ENCODE measurements at regions not wholly inside any gene's neighbourhood (a gene's known extent, or its start where the extent isn't known, plus 50 kb on each side); places are given as distances from the start of the nearest gene placed in this dataset.

GRCh38 chr18:78144669-78145068 is 834.9 kb upstream of the SALL3 start:
- no peak overlapping the region for H2AFZ ChIP-seq (ENCODE audit: low read length)
- peaks cover 0 to 5% (median 0%) of the 10 kb centered on the region in 3 experiments for H3K27me3 ChIP-seq (ENCODE audit: control insufficient read depth in 3 of 3, insufficient read depth in 3 of 3, low read depth in 1 of 3, low read length in 3 of 3)
- H4K91ac ChIP-seq (ENCODE audit: low read depth, low read length, poor library complexity) = no peak overlapping the region
- no peak overlapping the region for H3K18ac ChIP-seq (ENCODE audit: low read length)
- no peak overlapping the region for H2BK15ac ChIP-seq (ENCODE audit: low read length)
- H3K9ac ChIP-seq (ENCODE audit: low read depth, low read length, poor library complexity) = no peak overlapping the region
- no peak overlapping the region for H3K14ac ChIP-seq (ENCODE audit: low read length)
- peaks cover 0 to 2% of the 10 kb centered on the region in 2 donors for H3K9me3 ChIP-seq (replicated peaks in 1 of 2; ENCODE audit: control insufficient read depth in 2 of 2, insufficient read depth in 1 of 2, low read depth in 1 of 2, low read length in 2 of 2)
- H4K8ac ChIP-seq (ENCODE audit: low read depth, low read length) = no peak overlapping the region
- H3K23ac ChIP-seq (ENCODE audit: low read depth, low read length, poor library complexity) = no peak overlapping the region
- H3K4ac ChIP-seq (ENCODE audit: low read length) = no peak overlapping the region
- H2BK12ac ChIP-seq (ENCODE audit: low read length) = no peak overlapping the region
- H3K4me3 ChIP-seq (ENCODE audit: low read length in 2 of 2) = no peak overlapping the region
- H3K4me2 ChIP-seq (ENCODE audit: insufficient read depth, low read length, poor library complexity, severe bottlenecking) = no peak overlapping the region
- no peak overlapping the region for H2BK120ac ChIP-seq (ENCODE audit: low read depth, low read length)
- H3K27ac ChIP-seq (replicated peaks; ENCODE audit: low read length) = no peak overlapping the region
- no CpG with 5 or more reads among the region's 11 CpGs for WGBS, 2 donors (ENCODE audit: extremely low coverage in 2 of 2, insufficient read length in 2 of 2, insufficient replicate concordance in 1 of 2)
- no peaks in the 10 kb centered on the region for H3K4me1 ChIP-seq (ENCODE audit: control insufficient read depth in 2 of 2, insufficient read depth in 1 of 2, low read depth in 1 of 2, low read length in 2 of 2)
- DNase-seq (ENCODE audit: low spot score) = no peak
- no peak overlapping the region for H2AK5ac ChIP-seq (ENCODE audit: low read depth, low read length)
- no peak overlapping the region for H2BK5ac ChIP-seq (ENCODE audit: low read length)
- H3K36me3 ChIP-seq (replicated peaks in 1 of 2; ENCODE audit: control insufficient read depth in 2 of 2, insufficient read depth in 2 of 2, low read length in 2 of 2) = no peaks in the 10 kb centered on the region
- no peaks in the 10 kb centered on the region for H3K79me1 ChIP-seq (ENCODE audit: low read depth, low read length)

DNA sequence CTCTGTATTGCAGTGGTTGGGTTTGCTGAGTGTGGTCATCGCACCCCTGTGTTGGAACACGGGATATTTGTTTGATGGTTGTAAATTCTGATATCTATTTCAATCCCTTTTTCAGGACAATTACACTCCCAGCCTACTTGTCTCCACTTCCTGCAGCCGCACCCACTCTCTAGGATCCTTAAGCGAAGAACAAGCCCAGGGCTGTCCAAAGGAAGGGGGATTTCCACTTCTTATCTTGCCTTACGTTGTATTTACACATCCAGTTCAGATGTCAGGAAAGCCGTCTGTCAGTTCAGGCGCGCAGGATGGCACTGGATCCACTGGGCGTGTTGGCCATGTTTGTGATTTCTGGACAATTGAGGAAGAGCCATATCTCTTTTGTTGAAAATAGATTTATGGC is 834.5 kb upstream of the SALL3 start:
- Histone ChIP-seq H4K8ac (ENCODE audit: low read depth, low read length) (no peak overlapping the region), H2BK15ac (ENCODE audit: low read length) (no peak overlapping the region), H3K27me3 (ENCODE audit: control insufficient read depth in 3 of 3, insufficient read depth in 3 of 3, low read depth in 1 of 3, low read length in 3 of 3) (peaks cover 0 to 4% (median 0%) of the 10 kb centered on the region in 3 experiments), H2BK5ac (ENCODE audit: low read length) (no peak overlapping the region), H3K4me2 (ENCODE audit: insufficient read depth, low read length, poor library complexity, severe bottlenecking) (no peak overlapping the region), H3K9ac (ENCODE audit: low read depth, low read length, poor library complexity) (no peak overlapping the region), H3K23ac (ENCODE audit: low read depth, low read length, poor library complexity) (no peak overlapping the region), H3K9me3 (replicated peaks in 1 of 2; ENCODE audit: control insufficient read depth in 2 of 2, insufficient read depth in 1 of 2, low read depth in 1 of 2, low read length in 2 of 2) (peaks cover 0 to 2% of the 10 kb centered on the region in 2 donors), H2AK5ac (ENCODE audit: low read depth, low read length) (no peak overlapping the region), H3K18ac (ENCODE audit: low read length) (no peak overlapping the region), H3K36me3 (replicated peaks in 1 of 2; ENCODE audit: control insufficient read depth in 2 of 2, insufficient read depth in 2 of 2, low read length in 2 of 2) (no peaks in the 10 kb centered on the region), H2BK12ac (ENCODE audit: low read length) (no peak overlapping the region), H2AFZ (ENCODE audit: low read length) (no peak overlapping the region), H3K27ac (replicated peaks; ENCODE audit: low read length) (no peak overlapping the region), H3K4ac (ENCODE audit: low read length) (no peak overlapping the region), H3K4me1 (ENCODE audit: control insufficient read depth in 2 of 2, insufficient read depth in 1 of 2, low read depth in 1 of 2, low read length in 2 of 2) (no peaks in the 10 kb centered on the region), H3K4me3 (ENCODE audit: low read length in 2 of 2) (no peak overlapping the region), H3K79me1 (ENCODE audit: low read depth, low read length) (no peaks in the 10 kb centered on the region), H2BK120ac (ENCODE audit: low read depth, low read length) (no peak overlapping the region), H4K91ac (ENCODE audit: low read depth, low read length, poor library complexity) (no peak overlapping the region), H3K14ac (ENCODE audit: low read length) (no peak overlapping the region)
- no peak for DNase-seq (ENCODE audit: low spot score)
- no CpG with 5 or more reads among the region's 9 CpGs for WGBS, 2 donors (ENCODE audit: extremely low coverage in 2 of 2, insufficient read length in 2 of 2, insufficient replicate concordance in 1 of 2)

DNA sequence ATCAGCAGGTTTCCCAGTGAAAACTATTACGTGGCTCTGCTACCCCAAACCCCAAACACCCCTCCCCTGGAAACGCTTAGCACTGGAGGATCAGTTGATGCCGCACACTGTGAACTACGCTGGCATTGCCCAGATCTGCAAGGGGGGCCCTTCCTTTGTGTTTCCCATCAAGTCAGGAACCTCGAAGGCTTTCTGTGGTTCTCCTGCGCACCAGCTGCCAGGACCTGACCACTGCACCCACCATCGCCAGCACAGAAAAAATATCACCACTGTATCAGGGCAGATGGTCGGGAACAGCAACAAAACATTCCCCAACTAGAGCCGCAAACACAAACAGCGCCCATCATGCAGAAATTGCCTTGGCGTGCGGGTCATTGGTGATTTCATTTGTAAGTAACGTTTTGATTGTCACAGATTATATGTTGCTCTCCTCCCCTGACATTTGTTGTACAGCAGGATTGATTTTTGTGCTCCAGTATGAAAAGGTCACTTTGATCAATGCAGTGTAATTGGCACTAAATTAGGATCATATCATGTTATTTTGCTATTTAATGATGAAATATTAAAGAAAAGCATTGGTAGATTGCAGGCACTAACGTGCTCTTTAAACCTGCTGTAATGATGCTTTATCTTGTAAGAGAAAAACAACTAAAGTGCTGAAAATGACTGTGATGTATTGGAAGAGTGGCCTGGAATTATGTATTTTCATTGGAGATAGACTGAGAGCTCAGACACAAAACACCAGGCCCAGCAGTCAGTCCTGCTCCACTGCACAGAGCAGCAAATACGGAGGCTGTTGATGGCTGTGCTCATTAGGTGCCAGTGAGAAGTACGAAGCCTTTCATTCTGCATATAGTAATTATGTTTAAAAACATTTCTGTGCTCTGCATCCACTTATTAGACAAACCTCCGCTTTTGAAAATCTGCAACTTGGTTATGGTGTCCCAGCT is 833.2 kb upstream of the SALL3 start:
- Histone ChIP-seq H3K4me2 (ENCODE audit: insufficient read depth, low read length, poor library complexity, severe bottlenecking) (no peak overlapping the region), H3K9ac (ENCODE audit: low read depth, low read length, poor library complexity) (no peak overlapping the region), H2BK15ac (ENCODE audit: low read length) (no peak overlapping the region), H3K79me1 (ENCODE audit: low read depth, low read length) (no peaks in the 10 kb centered on the region), H2BK12ac (ENCODE audit: low read length) (no peak overlapping the region), H3K27ac (replicated peaks; ENCODE audit: low read length) (no peak overlapping the region), H3K4me1 (ENCODE audit: control insufficient read depth in 2 of 2, insufficient read depth in 1 of 2, low read depth in 1 of 2, low read length in 2 of 2) (no peaks in the 10 kb centered on the region), H3K9me3 (replicated peaks in 1 of 2; ENCODE audit: control insufficient read depth in 2 of 2, insufficient read depth in 1 of 2, low read depth in 1 of 2, low read length in 2 of 2) (peaks cover 0 to 2% of the 10 kb centered on the region in 2 donors), H2AFZ (ENCODE audit: low read length) (no peak overlapping the region), H2AK5ac (ENCODE audit: low read depth, low read length) (no peak overlapping the region), H3K14ac (ENCODE audit: low read length) (no peak overlapping the region), H3K18ac (ENCODE audit: low read length) (no peak overlapping the region), H2BK5ac (ENCODE audit: low read length) (no peak overlapping the region), H3K36me3 (replicated peaks in 1 of 2; ENCODE audit: control insufficient read depth in 2 of 2, insufficient read depth in 2 of 2, low read length in 2 of 2) (no peaks in the 10 kb centered on the region), H3K4ac (ENCODE audit: low read length) (no peak overlapping the region), H3K23ac (ENCODE audit: low read depth, low read length, poor library complexity) (no peak overlapping the region), H3K4me3 (ENCODE audit: low read length in 2 of 2) (no peak overlapping the region), H4K8ac (ENCODE audit: low read depth, low read length) (no peak overlapping the region), H4K91ac (ENCODE audit: low read depth, low read length, poor library complexity) (no peak overlapping the region), H2BK120ac (ENCODE audit: low read depth, low read length) (no peak overlapping the region), H3K27me3 (ENCODE audit: control insufficient read depth in 3 of 3, insufficient read depth in 3 of 3, low read depth in 1 of 3, low read length in 3 of 3) (no peaks in the 10 kb centered on the region)
- WGBS, 2 donors (ENCODE audit: extremely low coverage in 2 of 2, insufficient read length in 2 of 2, insufficient replicate concordance in 1 of 2) = no CpG with 5 or more reads among the region's 17 CpGs
- DNase-seq (ENCODE audit: low spot score) = no peak

GRCh38 chr18:78150590-78150989 is 829.0 kb upstream of the SALL3 start:
- no peak overlapping the region for H3K27ac ChIP-seq (replicated peaks; ENCODE audit: low read length)
- H3K9ac ChIP-seq (ENCODE audit: low read depth, low read length, poor library complexity) = no peak overlapping the region
- H2BK12ac ChIP-seq (ENCODE audit: low read length) = no peak overlapping the region
- DNase-seq (ENCODE audit: low spot score) = no peak
- H3K79me1 ChIP-seq (ENCODE audit: low read depth, low read length) = no peaks in the 10 kb centered on the region
- H2BK120ac ChIP-seq (ENCODE audit: low read depth, low read length) = no peak overlapping the region
- H2AFZ ChIP-seq (ENCODE audit: low read length) = no peak overlapping the region
- no peaks in the 10 kb centered on the region for H3K27me3 ChIP-seq (ENCODE audit: control insufficient read depth in 3 of 3, insufficient read depth in 3 of 3, low read depth in 1 of 3, low read length in 3 of 3)
- H3K14ac ChIP-seq (ENCODE audit: low read length) = no peak overlapping the region
- no peak overlapping the region for H3K4me3 ChIP-seq (ENCODE audit: low read length in 2 of 2)
- H4K91ac ChIP-seq (ENCODE audit: low read depth, low read length, poor library complexity) = no peak overlapping the region
- peaks cover 0 to 7% of the 10 kb centered on the region in 2 donors for H3K9me3 ChIP-seq (replicated peaks in 1 of 2; ENCODE audit: control insufficient read depth in 2 of 2, insufficient read depth in 1 of 2, low read depth in 1 of 2, low read length in 2 of 2)
- H3K4me2 ChIP-seq (ENCODE audit: insufficient read depth, low read length, poor library complexity, severe bottlenecking) = no peak overlapping the region
- H3K18ac ChIP-seq (ENCODE audit: low read length) = no peak overlapping the region
- H4K8ac ChIP-seq (ENCODE audit: low read depth, low read length) = no peak overlapping the region
- H3K4ac ChIP-seq (ENCODE audit: low read length) = no peak overlapping the region
- peaks cover 0 to 1% of the 10 kb centered on the region in 2 donors for H3K4me1 ChIP-seq (ENCODE audit: control insufficient read depth in 2 of 2, insufficient read depth in 1 of 2, low read depth in 1 of 2, low read length in 2 of 2)
- WGBS, 2 donors (ENCODE audit: extremely low coverage in 2 of 2, insufficient read length in 2 of 2, insufficient replicate concordance in 1 of 2) = no CpG with 5 or more reads among the region's 7 CpGs
- H2AK5ac ChIP-seq (ENCODE audit: low read depth, low read length) = no peak overlapping the region
- H3K23ac ChIP-seq (ENCODE audit: low read depth, low read length, poor library complexity) = no peak overlapping the region
- H2BK15ac ChIP-seq (ENCODE audit: low read length) = no peak overlapping the region
- H2BK5ac ChIP-seq (ENCODE audit: low read length) = no peak overlapping the region
- H3K36me3 ChIP-seq (replicated peaks in 1 of 2; ENCODE audit: control insufficient read depth in 2 of 2, insufficient read depth in 2 of 2, low read length in 2 of 2) = peaks cover 0 to 3% of the 10 kb centered on the region in 2 donors

All from neuronal stem cell (in vitro differentiated cells).